ENCODE measurements at regions not wholly inside any gene's neighbourhood (a gene's known extent, or its start where the extent isn't known, plus 50 kb on each side); places are given as distances from the start of the nearest gene placed in this dataset.

DNA sequence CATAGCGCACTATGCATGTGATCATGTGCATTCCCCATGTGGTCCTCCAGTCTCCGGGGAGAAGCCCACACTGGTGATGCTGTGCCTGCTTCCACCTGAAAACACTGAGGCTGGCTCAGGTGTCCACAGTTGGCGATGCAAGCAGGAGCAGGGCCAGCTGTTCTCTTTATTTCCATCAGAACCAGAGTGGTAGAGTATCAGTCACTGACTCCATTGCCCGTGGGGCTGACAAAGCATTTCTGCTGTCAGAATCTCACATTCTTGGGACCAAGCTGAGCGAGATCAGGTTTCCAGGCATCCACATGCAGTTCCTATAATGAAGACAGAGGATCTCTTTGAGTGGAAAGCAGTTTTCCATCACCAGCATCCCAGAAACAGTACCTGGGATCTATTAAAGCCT, 52.5 kb downstream of the GADD45G start:
- no peak overlapping the region for H3K9ac ChIP-seq
- WGBS (ENCODE audit: low lambda C conversion rate): 39% methylated on average over 5 of the region's 5 CpGs
- no peak for TF ChIP-seq EP300 (IDR thresholded peaks at IDR 0.05; ENCODE audit: borderline replicate concordance in 1 of 2, low read depth in 1 of 2, low read length in 1 of 2)
- TF ChIP-seq ELF1 (IDR thresholded peaks at IDR 0.05): no peak
- TF ChIP-seq, protein P1, sequence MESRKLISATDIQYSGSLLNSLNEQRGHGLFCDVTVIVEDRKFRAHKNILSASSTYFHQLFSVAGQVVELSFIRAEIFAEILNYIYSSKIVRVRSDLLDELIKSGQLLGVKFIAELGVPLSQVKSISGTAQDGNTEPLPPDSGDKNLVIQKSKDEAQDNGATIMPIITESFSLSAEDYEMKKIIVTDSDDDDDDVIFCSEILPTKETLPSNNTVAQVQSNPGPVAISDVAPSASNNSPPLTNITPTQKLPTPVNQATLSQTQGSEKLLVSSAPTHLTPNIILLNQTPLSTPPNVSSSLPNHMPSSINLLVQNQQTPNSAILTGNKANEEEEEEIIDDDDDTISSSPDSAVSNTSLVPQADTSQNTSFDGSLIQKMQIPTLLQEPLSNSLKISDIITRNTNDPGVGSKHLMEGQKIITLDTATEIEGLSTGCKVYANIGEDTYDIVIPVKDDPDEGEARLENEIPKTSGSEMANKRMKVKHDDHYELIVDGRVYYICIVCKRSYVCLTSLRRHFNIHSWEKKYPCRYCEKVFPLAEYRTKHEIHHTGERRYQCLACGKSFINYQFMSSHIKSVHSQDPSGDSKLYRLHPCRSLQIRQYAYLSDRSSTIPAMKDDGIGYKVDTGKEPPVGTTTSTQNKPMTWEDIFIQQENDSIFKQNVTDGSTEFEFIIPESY (IDR thresholded peaks at IDR 0.05; ENCODE audit: borderline replicate concordance, low read depth): no peak
- TF ChIP-seq REST (IDR thresholded peaks at IDR 0.05; ENCODE audit: low read depth, low read length): no peak
- TF ChIP-seq POLR2AphosphoS5 (IDR thresholded peaks at IDR 0.05; ENCODE audit: low read depth, low read length): no peak
- TF ChIP-seq JUND (IDR thresholded peaks at IDR 0.05): no peak
- TF ChIP-seq MEF2A (IDR thresholded peaks at IDR 0.05; ENCODE audit: borderline replicate concordance, low read depth): no peak
- TF ChIP-seq, protein P2, sequence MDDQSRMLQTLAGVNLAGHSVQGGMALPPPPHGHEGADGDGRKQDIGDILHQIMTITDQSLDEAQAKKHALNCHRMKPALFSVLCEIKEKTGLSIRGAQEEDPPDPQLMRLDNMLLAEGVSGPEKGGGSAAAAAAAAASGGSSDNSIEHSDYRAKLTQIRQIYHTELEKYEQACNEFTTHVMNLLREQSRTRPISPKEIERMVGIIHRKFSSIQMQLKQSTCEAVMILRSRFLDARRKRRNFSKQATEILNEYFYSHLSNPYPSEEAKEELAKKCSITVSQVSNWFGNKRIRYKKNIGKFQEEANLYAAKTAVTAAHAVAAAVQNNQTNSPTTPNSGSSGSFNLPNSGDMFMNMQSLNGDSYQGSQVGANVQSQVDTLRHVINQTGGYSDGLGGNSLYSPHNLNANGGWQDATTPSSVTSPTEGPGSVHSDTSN (IDR thresholded peaks at IDR 0.05): no peak
- no peak for TF ChIP-seq USF2 (IDR thresholded peaks at IDR 0.05; ENCODE audit: borderline replicate concordance, low read depth, low read length)
- TF ChIP-seq SIN3A (IDR thresholded peaks at IDR 0.05; ENCODE audit: borderline replicate concordance, low read depth, low read length): no peak
- no peak for TF ChIP-seq FOSL2 (IDR thresholded peaks at IDR 0.05; ENCODE audit: borderline replicate concordance, low read depth)
- TF ChIP-seq CHD2 (IDR thresholded peaks at IDR 0.05; ENCODE audit: low read length, partially characterized antibody): no peak
- TF ChIP-seq, protein P3, sequence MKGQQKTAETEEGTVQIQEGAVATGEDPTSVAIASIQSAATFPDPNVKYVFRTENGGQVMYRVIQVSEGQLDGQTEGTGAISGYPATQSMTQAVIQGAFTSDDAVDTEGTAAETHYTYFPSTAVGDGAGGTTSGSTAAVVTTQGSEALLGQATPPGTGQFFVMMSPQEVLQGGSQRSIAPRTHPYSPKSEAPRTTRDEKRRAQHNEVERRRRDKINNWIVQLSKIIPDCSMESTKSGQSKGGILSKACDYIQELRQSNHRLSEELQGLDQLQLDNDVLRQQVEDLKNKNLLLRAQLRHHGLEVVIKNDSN (IDR thresholded peaks at IDR 0.05; ENCODE audit: borderline replicate concordance, low read depth): no peak
- no peak for TF ChIP-seq GABPA (IDR thresholded peaks at IDR 0.05; ENCODE audit: low read depth)

More for the DNA sequence above, 52.5 kb downstream of the GADD45G start:
- Histone ChIP-seq H3K36me3 (replicated peaks in 1 of 2; ENCODE audit: control insufficient read depth in 1 of 2, insufficient read depth in 2 of 2, low read length in 1 of 2) (no peaks in the 10 kb centered on the region), H3K9me2 (no peaks in the 10 kb centered on the region), H3K4me2 (no peak overlapping the region), H4K20me1 (ENCODE audit: insufficient read depth) (no peaks in the 10 kb centered on the region), H3K4me1 (ENCODE audit: control insufficient read depth in 1 of 2, insufficient read depth in 2 of 2, low read depth in 1 of 2, low read length in 1 of 2) (peaks cover 0 to 33% of the 10 kb centered on the region in 2 experiments; a peak in 2 of 4 replicates), H3K27ac (ENCODE audit: low read depth in 2 of 2, low read length in 1 of 2) (no peak overlapping the region), H3K4me3 (ENCODE audit: low read depth in 2 of 2, low read length in 1 of 2) (no peak overlapping the region), H3F3A (replicated peaks; ENCODE audit: insufficient read depth) (no peaks in the 10 kb centered on the region), H3K79me2 (ENCODE audit: insufficient read depth) (no peaks in the 10 kb centered on the region), H3K9me3 (no peaks in the 10 kb centered on the region), H3K27me3 (ENCODE audit: insufficient read depth) (no peaks in the 10 kb centered on the region), H2AFZ (ENCODE audit: low read depth) (no peak overlapping the region)
- ChIA-PET POLR2A (no interaction called here), CTCF (interaction anchor here (1.0 to 1.5 kb wide), 3 partner anchors 36 to 59 kb away, joined by 3 read pairs; no protein-coding TSS in a partner anchor)
- no peak for DNase-seq

Measured in SK-N-SH (cell line).